Small intestine (tissue), 7 donors: ENCODE measurements at regions not wholly inside any gene's neighbourhood (a gene's known extent, or its start where the extent isn't known, plus 50 kb on each side); places are given as distances from the start of the nearest gene placed in this dataset.

ENCODE experiments used
- DNase-seq, 2 donors: peaks; one replicate each; pipeline versions ENCODE4 v3.0.0 to v3.0.0-alpha.2; 2013
- FAIRE-seq: peaks from 2 replicates; lab custom pipeline; 2012; peaks lifted over from hg19 to GRCh38; lab: Jason Lieb, UNC
- H3K27ac ChIP-seq, 3 donors: one replicate each; pipeline ENCODE4 v1.5.1; 2013; ENCODE audit warnings: low read length in 2 of 3, mild to moderate bottlenecking in 2 of 3, control low read depth in 1 of 3, inconsistent platforms in 1 of 3, low read depth in 1 of 3, moderate library complexity in 1 of 3
- H3K27me3 ChIP-seq, 3 donors: one replicate each; pipeline ENCODE4 v1.6.1; 2013; ENCODE audit warnings: low read length in 3 of 3, inconsistent platforms in 1 of 3; ENCODE audit not compliant: control insufficient read depth in 3 of 3, insufficient read depth in 3 of 3
- H3K36me3 ChIP-seq, 3 donors: one replicate each; pipeline ENCODE4 v1.6.1; 2013; ENCODE audit warnings: low read length in 3 of 3, inconsistent platforms in 1 of 3, low read depth in 1 of 3, mild to moderate bottlenecking in 1 of 3, moderate library complexity in 1 of 3; ENCODE audit not compliant: control insufficient read depth in 3 of 3, insufficient read depth in 2 of 3
- H3K4me1 ChIP-seq, 3 donors: one replicate each; pipeline ENCODE4 v1.6.1; 2013; ENCODE audit warnings: low read length in 2 of 3, inconsistent platforms in 1 of 3, low read depth in 1 of 3, mild to moderate bottlenecking in 1 of 3, moderate library complexity in 1 of 3; ENCODE audit not compliant: control insufficient read depth in 3 of 3, insufficient read depth in 2 of 3
- H3K4me3 ChIP-seq, 3 donors: one replicate each; pipeline ENCODE4 v1.5.1; 2013; ENCODE audit warnings: low read length in 3 of 3, control low read depth in 1 of 3, inconsistent platforms in 1 of 3, low read depth in 1 of 3, mild to moderate bottlenecking in 1 of 3, moderate library complexity in 1 of 3
- H3K9me3 ChIP-seq, 2 donors: one replicate each; pipeline ENCODE4 v1.6.1; 2013; ENCODE audit warnings: low read depth in 1 of 2, low read length in 1 of 2; ENCODE audit not compliant: control insufficient read depth in 2 of 2, insufficient read depth in 1 of 2
- WGBS, 3 donors: extraction: QIAGEN DNeasy Blood & Tissue Kit; methylation state at CpG; one replicate each; pipeline ENCODE4 v1.1.7; 2013; 5-methylcytosine and 5-hydroxymethylcytosine counted together
- donor health status: healthy with polysubstance abuse.
- donor health status: control.
- donor health status: control.
- donor health status: Bipolar disorder and iron deficiency.
- donor health status: healthy.

DNA sequence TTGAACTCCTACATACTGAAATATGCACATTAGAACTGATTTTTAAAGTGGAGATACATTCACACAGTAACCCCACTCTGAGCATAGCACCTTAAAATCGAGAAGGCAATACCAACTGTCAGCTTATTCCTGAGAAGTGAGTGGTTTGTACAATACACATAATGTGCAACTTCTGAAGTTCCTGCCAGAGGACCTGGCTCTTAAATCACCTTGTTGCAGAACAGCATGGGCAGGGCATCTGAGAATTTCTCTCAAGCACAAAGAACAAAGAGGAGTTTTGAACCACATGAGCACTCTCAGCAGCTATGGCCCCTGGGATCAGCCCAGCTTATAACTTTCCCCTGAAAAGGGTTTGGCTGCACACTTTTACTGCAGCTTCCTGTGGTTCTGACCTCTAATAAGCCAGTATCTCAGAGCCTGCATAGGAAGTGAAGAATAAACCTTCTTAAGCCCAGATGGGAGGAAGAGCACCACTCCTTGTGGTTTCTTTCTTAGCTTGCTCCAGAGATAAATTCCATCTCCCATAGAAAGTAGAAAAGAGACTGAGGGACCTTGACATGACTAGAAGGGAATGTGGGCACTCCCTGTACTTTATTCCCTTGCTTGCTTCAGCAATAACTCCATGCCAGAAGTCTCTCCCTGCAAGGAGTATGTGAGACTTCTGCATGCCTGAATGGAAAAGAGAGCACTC, 862.3 kb downstream of the SUCLG1 start:
- no peaks in the 10 kb centered on the region for H3K4me1 ChIP-seq
- no peaks in the 10 kb centered on the region for H3K27me3 ChIP-seq
- no peak for DNase-seq
- H3K9me3 ChIP-seq = no peaks in the 10 kb centered on the region
- no peaks in the 10 kb centered on the region for H3K36me3 ChIP-seq
- WGBS, 3 donors = 56 to 71% (median 67%) methylated on average over 1 of the region's 1 CpG
- no peak for FAIRE-seq
- H3K4me3 ChIP-seq = no peak overlapping the region
- no peak overlapping the region for H3K27ac ChIP-seq

GRCh38 chr2:83595926-83596325, 863.2 kb downstream of the SUCLG1 start:
- H3K27ac ChIP-seq = no peak overlapping the region
- H3K36me3 ChIP-seq = no peaks in the 10 kb centered on the region
- H3K4me1 ChIP-seq = no peaks in the 10 kb centered on the region
- no peak overlapping the region for H3K4me3 ChIP-seq
- H3K9me3 ChIP-seq = no peaks in the 10 kb centered on the region
- no peaks in the 10 kb centered on the region for H3K27me3 ChIP-seq
- WGBS, 3 donors = 55 to 65% (median 64%) methylated on average over 3 of the region's 3 CpGs
- no peak for FAIRE-seq
- no peak for DNase-seq

GRCh38 chr2:83595121-83595690, 863.9 kb downstream of the SUCLG1 start:
- H3K27me3 ChIP-seq = no peaks in the 10 kb centered on the region
- H3K9me3 ChIP-seq = no peaks in the 10 kb centered on the region
- no peak overlapping the region for H3K27ac ChIP-seq
- no peaks in the 10 kb centered on the region for H3K4me1 ChIP-seq
- FAIRE-seq = no peak
- H3K36me3 ChIP-seq = no peaks in the 10 kb centered on the region
- DNase-seq = no peak
- 57 to 71% (median 66%) methylated on average over 2 of the region's 2 CpGs for WGBS, 3 donors
- no peak overlapping the region for H3K4me3 ChIP-seq

GRCh38 chr2:83594241-83595120, 864.6 kb downstream of the SUCLG1 start:
- FAIRE-seq = no peak
- Histone ChIP-seq H3K27ac (no peak overlapping the region), H3K9me3 (no peaks in the 10 kb centered on the region), H3K4me3 (no peak overlapping the region), H3K27me3 (no peaks in the 10 kb centered on the region), H3K36me3 (no peaks in the 10 kb centered on the region), H3K4me1 (no peaks in the 10 kb centered on the region)
- DNase-seq = no peak
- 68 to 80% (median 68%) methylated on average over 5 of the region's 5 CpGs for WGBS, 3 donors

GRCh38 chr2:83587309-83587708, 871.8 kb downstream of the SUCLG1 start:
- FAIRE-seq (no peak), DNase-seq (no peak)
- H3K9me3 ChIP-seq = no peaks in the 10 kb centered on the region
- no peaks in the 10 kb centered on the region for H3K36me3 ChIP-seq
- H3K4me1 ChIP-seq = no peaks in the 10 kb centered on the region
- H3K27me3 ChIP-seq = no peaks in the 10 kb centered on the region
- 72 to 78% (median 72%) methylated on average over 4 of the region's 4 CpGs for WGBS, 3 donors
- H3K4me3 ChIP-seq = no peak overlapping the region
- no peak overlapping the region for H3K27ac ChIP-seq

GRCh38 chr2:83585250-83585649, 873.8 kb downstream of the SUCLG1 start:
- no peaks in the 10 kb centered on the region for H3K9me3 ChIP-seq
- DNase-seq (no peak), FAIRE-seq (no peak)
- no peak overlapping the region for H3K27ac ChIP-seq
- H3K27me3 ChIP-seq = no peaks in the 10 kb centered on the region
- no peak overlapping the region for H3K4me3 ChIP-seq
- no peaks in the 10 kb centered on the region for H3K36me3 ChIP-seq
- no peaks in the 10 kb centered on the region for H3K4me1 ChIP-seq
- WGBS, 3 donors = 74 to 81% (median 75%) methylated on average over 2 of the region's 2 CpGs

- H3K4me3 ChIP-seq = no peak overlapping the region
These were observed 874.4 kb downstream of the SUCLG1 start for GRCh38 chr2:83584672-83585071.

GRCh38 chr2:83582589-83582988, 876.5 kb downstream of the SUCLG1 start:
- Histone ChIP-seq H3K27ac (no peak overlapping the region), H3K4me3 (no peak overlapping the region), H3K9me3 (no peaks in the 10 kb centered on the region), H3K36me3 (no peaks in the 10 kb centered on the region), H3K27me3 (no peaks in the 10 kb centered on the region), H3K4me1 (no peaks in the 10 kb centered on the region)
- DNase-seq (no peak), FAIRE-seq (no peak)
- 13 to 41% (median 23%) methylated on average over 4 of the region's 4 CpGs for whole genome bisulfite sequencing, 3 donors

More at GRCh38 chr2:83584672-83585071, 874.4 kb downstream of the SUCLG1 start:
- FAIRE-seq (no peak), DNase-seq (no peak)
- no peaks in the 10 kb centered on the region for H3K9me3 ChIP-seq
- H3K27ac ChIP-seq = no peak overlapping the region
- H3K27me3 ChIP-seq = no peaks in the 10 kb centered on the region
- no peaks in the 10 kb centered on the region for H3K4me1 ChIP-seq
- 48 to 68% (median 62%) methylated on average over 3 of the region's 3 CpGs for WGBS, 3 donors
- H3K36me3 ChIP-seq = no peaks in the 10 kb centered on the region
